HG02678 (cell line): ENCODE measurements at regions not wholly inside any gene's neighbourhood (a gene's known extent, or its start where the extent isn't known, plus 50 kb on each side); places are given as distances from the start of the nearest gene placed in this dataset.
A peak's percentile ranks its signal among the peaks of the same experiment; 100 is the strongest.

ENCODE experiments used
- ATAC-seq: cut with Tn5 transposase; IDR thresholded peaks from one replicate; pipeline ENCODE4 v1.9.1; 2021; ENCODE audit warnings: mild to moderate bottlenecking, moderate library complexity; ENCODE audit not compliant: unreplicated experiment

GRCh38 chr2:198315791-198316630, 511.6 kb downstream of the PLCL1 start:
- no peak for ATAC-seq

GRCh38 chr2:198314559-198315153, 510.3 kb downstream of the PLCL1 start:
- ATAC-seq: peak; percentile 68

- no peak for ATAC-seq
Measured at GRCh38 chr2:198312596-198313483, 508.4 kb downstream of the PLCL1 start.

GRCh38 chr2:198311020-198311419, 506.6 kb downstream of the PLCL1 start:
- no peak for ATAC-seq

GRCh38 chr2:198309673-198310280, 505.4 kb downstream of the PLCL1 start:
- ATAC-seq: peak; percentile 62

- ATAC-seq: no peak
Measured at GRCh38 chr2:198309081-198309480, 504.7 kb downstream of the PLCL1 start.

- no peak for ATAC-seq
Measured at GRCh38 chr2:198308368-198308767, 504.0 kb downstream of the PLCL1 start.

GRCh38 chr2:198307093-198307492, 502.7 kb downstream of the PLCL1 start:
- no peak for ATAC-seq

GRCh38 chr2:198304859-198305258, 500.5 kb downstream of the PLCL1 start:
- ATAC-seq: no peak

GRCh38 chr2:198297350-198297749, 493.0 kb downstream of the PLCL1 start:
- no peak for ATAC-seq

GRCh38 chr2:198296665-198297308, 492.4 kb downstream of the PLCL1 start:
- ATAC-seq: peak; percentile 93

GRCh38 chr2:198293281-198293680, 488.9 kb downstream of the PLCL1 start:
- no peak for ATAC-seq

GRCh38 chr2:198289811-198290210, 485.4 kb downstream of the PLCL1 start:
- ATAC-seq: no peak

- ATAC-seq: no peak
Measured at GRCh38 chr2:198287706-198288105, 483.3 kb downstream of the PLCL1 start.

- no peak for ATAC-seq
Measured at GRCh38 chr2:198285216-198285615, 480.8 kb downstream of the PLCL1 start.

- ATAC-seq: no peak
Measured at GRCh38 chr2:198283146-198283545, 478.8 kb downstream of the PLCL1 start.

GRCh38 chr2:198282061-198282460, 477.7 kb downstream of the PLCL1 start:
- no peak for ATAC-seq

- no peak for ATAC-seq
Measured at GRCh38 chr2:198280145-198280544, 475.8 kb downstream of the PLCL1 start.

- ATAC-seq: no peak
Measured at GRCh38 chr2:198279026-198279425, 474.6 kb downstream of the PLCL1 start.

GRCh38 chr2:198277181-198277580, 472.8 kb downstream of the PLCL1 start:
- ATAC-seq: no peak

- no peak for ATAC-seq
Measured at GRCh38 chr2:198273660-198274059, 469.3 kb downstream of the PLCL1 start.
